ENCODE measurements at regions not wholly inside any gene's neighbourhood (a gene's known extent, or its start where the extent isn't known, plus 50 kb on each side); places are given as distances from the start of the nearest gene placed in this dataset.

DNA sequence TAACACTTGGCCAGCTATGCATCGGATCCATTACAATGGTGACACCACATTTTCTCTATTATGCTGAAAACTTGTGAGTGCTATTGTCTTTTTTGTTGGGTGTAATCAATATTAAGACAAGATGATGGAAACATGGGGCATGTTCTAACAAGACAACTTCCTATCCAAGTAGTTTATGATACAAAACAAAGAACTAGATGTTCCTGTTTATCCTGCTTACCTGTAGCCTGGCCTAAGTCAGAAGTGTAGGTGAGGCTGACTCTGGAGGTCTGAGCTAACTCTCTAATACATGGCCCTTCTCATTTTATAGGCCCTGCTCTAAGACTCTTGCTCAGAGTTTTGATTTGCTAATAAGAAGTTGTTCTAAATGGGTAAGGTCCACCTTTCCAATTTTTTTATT, 242.4 kb upstream of the STXBP5 start:
- H3K4me3 ChIP-seq (ENCODE audit: low read depth, low read length): no peak overlapping the region
- POLR2A ChIA-PET: no interaction called here
- TF ChIP-seq, protein P1, sequence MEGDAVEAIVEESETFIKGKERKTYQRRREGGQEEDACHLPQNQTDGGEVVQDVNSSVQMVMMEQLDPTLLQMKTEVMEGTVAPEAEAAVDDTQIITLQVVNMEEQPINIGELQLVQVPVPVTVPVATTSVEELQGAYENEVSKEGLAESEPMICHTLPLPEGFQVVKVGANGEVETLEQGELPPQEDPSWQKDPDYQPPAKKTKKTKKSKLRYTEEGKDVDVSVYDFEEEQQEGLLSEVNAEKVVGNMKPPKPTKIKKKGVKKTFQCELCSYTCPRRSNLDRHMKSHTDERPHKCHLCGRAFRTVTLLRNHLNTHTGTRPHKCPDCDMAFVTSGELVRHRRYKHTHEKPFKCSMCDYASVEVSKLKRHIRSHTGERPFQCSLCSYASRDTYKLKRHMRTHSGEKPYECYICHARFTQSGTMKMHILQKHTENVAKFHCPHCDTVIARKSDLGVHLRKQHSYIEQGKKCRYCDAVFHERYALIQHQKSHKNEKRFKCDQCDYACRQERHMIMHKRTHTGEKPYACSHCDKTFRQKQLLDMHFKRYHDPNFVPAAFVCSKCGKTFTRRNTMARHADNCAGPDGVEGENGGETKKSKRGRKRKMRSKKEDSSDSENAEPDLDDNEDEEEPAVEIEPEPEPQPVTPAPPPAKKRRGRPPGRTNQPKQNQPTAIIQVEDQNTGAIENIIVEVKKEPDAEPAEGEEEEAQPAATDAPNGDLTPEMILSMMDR (IDR thresholded peaks at IDR 0.05; ENCODE audit: insufficient read depth, low read length, missing control alignments): no peak
- CTCF ChIA-PET: no interaction called here
- DNase-seq (ENCODE audit: low read depth, low spot score): no peak

DNA sequence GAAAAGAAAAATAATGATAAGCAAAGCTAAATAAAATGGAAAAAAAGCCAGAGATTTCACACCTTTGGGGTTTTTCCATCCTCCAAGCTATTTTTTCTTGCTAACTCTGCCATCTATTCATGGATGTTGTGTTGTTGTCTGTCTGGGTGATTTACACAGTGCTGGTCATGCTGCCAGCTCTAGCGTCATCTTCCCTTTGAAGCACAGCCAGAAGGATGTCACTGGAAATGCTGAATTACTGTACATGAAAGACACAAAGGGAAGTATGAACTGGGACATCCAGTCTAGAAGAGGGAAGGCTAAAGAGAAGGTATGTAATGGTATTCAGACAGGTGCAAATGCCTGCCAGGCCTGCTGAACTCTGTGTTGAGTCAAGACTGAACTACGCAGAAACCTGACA, 241.9 kb upstream of the STXBP5 start:
- ChIA-PET POLR2A (no interaction called here), CTCF (no interaction called here)
- no peak overlapping the region for H3K4me3 ChIP-seq (ENCODE audit: low read depth, low read length)
- DNase-seq (ENCODE audit: low read depth, low spot score): no peak
- TF ChIP-seq, protein P1 (IDR thresholded peaks at IDR 0.05; ENCODE audit: insufficient read depth, low read length, missing control alignments): no peak

DNA sequence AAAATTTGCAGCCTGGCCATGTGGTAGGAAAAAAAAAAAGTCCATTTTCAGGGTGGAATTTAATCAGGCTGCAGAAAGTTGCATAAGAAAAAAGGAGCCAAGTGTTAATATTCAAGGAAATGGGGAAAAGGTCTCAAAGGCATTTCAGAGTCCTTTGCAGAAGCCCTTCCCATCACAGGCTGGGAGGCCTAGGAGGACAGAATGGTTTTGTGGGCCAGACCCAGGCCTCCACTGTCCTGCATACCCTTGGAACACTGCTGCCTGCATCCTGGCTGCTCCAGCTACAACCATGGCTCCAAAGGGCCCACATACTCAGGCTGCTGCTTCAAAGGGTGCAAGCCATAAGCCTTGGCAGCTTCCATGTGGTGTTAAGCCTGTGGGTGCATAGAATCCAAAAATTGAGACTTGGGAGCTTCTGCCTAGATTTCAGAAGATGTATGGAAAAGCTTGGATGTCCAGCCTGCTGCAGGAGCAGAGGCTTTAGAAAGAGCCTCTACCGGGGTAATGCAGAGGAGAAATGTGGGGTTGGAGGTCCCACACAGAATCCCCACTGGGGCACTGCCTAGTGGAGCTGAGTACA, 239.0 kb upstream of the STXBP5 start:
- DNase-seq (ENCODE audit: low read depth, low spot score): no peak
- ChIA-PET CTCF (no interaction called here), POLR2A (no interaction called here)
- TF ChIP-seq, protein P1 (IDR thresholded peaks at IDR 0.05; ENCODE audit: insufficient read depth, low read length, missing control alignments): no peak
- H3K4me3 ChIP-seq (ENCODE audit: low read depth, low read length): no peak overlapping the region

DNA sequence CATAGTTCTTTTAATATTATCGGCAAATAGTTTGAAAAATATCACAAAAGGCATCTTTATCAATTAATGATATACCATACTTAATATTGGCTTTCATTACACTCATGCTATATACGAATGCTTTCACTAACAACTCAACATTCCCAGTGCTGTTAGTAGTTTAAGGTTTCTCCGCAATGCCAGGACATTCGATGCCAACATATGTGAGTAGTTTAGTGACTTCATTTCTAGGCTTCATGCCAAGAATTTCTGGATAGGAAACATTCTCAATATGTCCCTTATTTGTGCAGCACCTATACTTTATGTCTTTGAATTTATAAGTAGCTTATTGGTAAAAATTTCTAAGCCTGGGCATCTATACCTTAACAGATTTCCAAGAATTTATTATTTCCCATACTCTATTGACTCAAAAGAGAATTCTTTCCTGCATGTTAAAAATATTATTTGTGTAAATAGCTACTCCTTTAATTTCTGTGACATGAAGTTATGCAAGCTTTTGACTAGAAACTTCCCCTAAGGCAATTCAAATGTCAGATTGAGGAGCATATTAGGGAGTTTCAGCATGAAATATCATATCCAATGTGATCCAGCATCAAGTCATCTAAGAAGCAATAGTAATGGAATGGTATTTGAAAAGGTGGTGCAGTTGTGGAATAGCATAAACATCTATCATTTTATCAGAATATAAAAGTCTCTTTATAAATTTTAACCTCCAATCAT, 236.0 kb upstream of the STXBP5 start:
- ChIA-PET CTCF (no interaction called here), POLR2A (no interaction called here)
- DNase-seq (ENCODE audit: low read depth, low spot score): peak; percentile 54
- H3K4me3 ChIP-seq (ENCODE audit: low read depth, low read length): no peak overlapping the region
- TF ChIP-seq, protein P1 (IDR thresholded peaks at IDR 0.05; ENCODE audit: insufficient read depth, low read length, missing control alignments): no peak

DNA sequence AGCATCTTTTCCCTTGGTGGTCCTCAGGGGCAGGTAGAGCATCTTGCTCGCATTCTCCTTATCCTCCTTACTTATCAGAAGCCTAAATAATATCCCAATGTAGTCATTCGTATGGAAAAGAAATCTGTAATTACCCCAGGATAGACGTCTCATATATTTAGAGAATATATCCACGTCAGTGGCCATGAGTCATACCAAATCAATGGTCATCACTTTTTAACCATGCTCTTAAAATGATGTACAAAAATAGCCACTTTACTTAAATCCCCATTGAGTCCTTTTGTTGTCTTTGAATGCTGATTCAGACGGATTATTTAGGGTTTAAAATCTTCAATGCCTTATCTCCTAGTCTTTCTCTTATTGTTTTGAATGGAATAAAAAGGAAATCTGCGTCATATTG, 231.7 kb upstream of the STXBP5 start:
- CTCF ChIA-PET: no interaction called here
- no peak for DNase-seq (ENCODE audit: low read depth, low spot score)
- TF ChIP-seq, protein P1 (IDR thresholded peaks at IDR 0.05; ENCODE audit: insufficient read depth, low read length, missing control alignments): no peak
- POLR2A ChIA-PET: no interaction called here
- no peak overlapping the region for H3K4me3 ChIP-seq (ENCODE audit: low read depth, low read length)

DNA sequence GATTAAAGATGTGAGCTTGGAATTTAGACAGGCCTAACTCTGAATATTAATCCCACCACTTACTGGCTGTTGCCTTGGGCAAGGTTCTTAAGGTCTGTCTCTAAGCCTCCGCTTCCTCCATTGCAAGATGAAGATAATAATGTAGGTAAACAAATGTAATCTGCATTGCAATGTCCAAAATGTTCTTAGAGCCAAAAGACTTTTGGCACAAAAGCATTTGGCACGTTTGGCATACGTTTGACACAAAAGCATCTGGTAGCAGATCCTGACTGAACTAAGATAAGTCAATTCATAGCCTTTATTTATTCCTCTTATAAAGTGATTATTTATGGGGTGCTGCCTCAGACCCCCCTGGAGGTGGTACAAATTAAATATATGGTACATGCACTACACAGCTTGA, 229.9 kb upstream of the STXBP5 start:
- H3K4me3 ChIP-seq (ENCODE audit: low read depth, low read length): no peak overlapping the region
- TF ChIP-seq, protein P1 (IDR thresholded peaks at IDR 0.05; ENCODE audit: insufficient read depth, low read length, missing control alignments): no peak
- no peak for DNase-seq (ENCODE audit: low read depth, low spot score)
- POLR2A ChIA-PET: no interaction called here
- CTCF ChIA-PET: interaction anchor here (2.4 kb wide), 1 partner anchor 12 kb away, joined by 6 read pairs; no protein-coding TSS in a partner anchor

All from AG04449 (cell line).